ENCODE measurements at regions not wholly inside any gene's neighbourhood (a gene's known extent, or its start where the extent isn't known, plus 50 kb on each side); places are given as distances from the start of the nearest gene placed in this dataset.
"Not testable (repeated sequence)": the region's sequence is repeated elsewhere in the genome, so short reads cannot be mapped to it uniquely, and the experiment has no call there.

GRCh38 chr10:81662837-81663236, 212.2 kb upstream of the NRG3 start (continued):
- no peak for TF ChIP-seq FOXP4 (CRISPR knock-in tag; IDR thresholded peaks at IDR 0.05)
- TF ChIP-seq FOXA3 (CRISPR knock-in tag; IDR thresholded peaks at IDR 0.05) = no peak
- TF ChIP-seq ZNF441 (CRISPR knock-in tag; IDR thresholded peaks at IDR 0.05; ENCODE audit: borderline replicate concordance) = no peak
- TF ChIP-seq ZKSCAN8 (CRISPR knock-in tag; IDR thresholded peaks at IDR 0.05; ENCODE audit: borderline replicate concordance) = no peak
- no peak for TF ChIP-seq MTF1 (CRISPR knock-in tag; IDR thresholded peaks at IDR 0.05)
- TF ChIP-seq NR2F2 (IDR thresholded peaks at IDR 0.05; ENCODE audit: borderline replicate concordance, low read depth) = no peak
- TF ChIP-seq ZFYVE20 (CRISPR knock-in tag; IDR thresholded peaks at IDR 0.05; ENCODE audit: borderline replicate concordance, low read depth) = no peak
- TF ChIP-seq ZNF180 (CRISPR knock-in tag; IDR thresholded peaks at IDR 0.05; ENCODE audit: borderline replicate concordance, low read depth) = no peak
- TF ChIP-seq IRF2 (CRISPR knock-in tag; IDR thresholded peaks at IDR 0.05) = no peak
- no peak for TF ChIP-seq ZNF597 (CRISPR knock-in tag; IDR thresholded peaks at IDR 0.05)
- TF ChIP-seq ZSCAN20 (CRISPR knock-in tag; IDR thresholded peaks at IDR 0.05; ENCODE audit: borderline replicate concordance) = no peak

DNA sequence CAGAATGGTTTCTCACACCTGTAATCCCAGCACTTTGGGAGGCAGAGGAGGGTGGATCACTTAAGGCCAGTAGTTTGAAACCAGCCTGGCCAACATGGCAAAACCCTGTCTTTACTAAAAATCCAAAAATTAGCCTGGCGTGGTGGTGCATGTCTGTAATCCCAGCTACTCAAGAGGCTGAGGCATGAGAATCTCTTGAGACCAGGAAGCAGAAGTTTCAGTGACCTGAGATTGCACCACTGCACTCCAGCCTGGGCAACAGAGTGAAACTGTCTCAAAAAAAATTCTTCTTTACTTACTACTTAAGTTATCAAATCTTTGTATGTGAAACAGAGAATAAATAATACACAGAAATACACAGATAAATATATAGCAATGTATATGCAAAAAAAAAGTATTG, 210.2 kb upstream of the NRG3 start:
- POLR2A ChIA-PET; H3K27ac ChIP-seq (ENCODE audit: extremely low read length, insufficient read depth, low read length); BruUV-seq (replicated peaks); H4K20me1 ChIP-seq (ENCODE audit: insufficient read depth, low read length); H3K79me2 ChIP-seq (ENCODE audit: insufficient read depth, low read length); in situ Hi-C loops (cut with HindIII; ENCODE audit: extremely low pct_ligation_motif_present, low pct_unique_long_range_greater_than_20kb); H3K4me3 ChIP-seq (replicated peaks in 1 of 3; ENCODE audit: insufficient read depth in 1 of 3, low read depth in 2 of 3, low read length in 3 of 3); H3K36me3 ChIP-seq (replicated peaks in 1 of 2; ENCODE audit: control insufficient read depth in 1 of 2, insufficient read depth in 2 of 2, low read length in 2 of 2); H3K27me3 ChIP-seq (ENCODE audit: control insufficient read depth in 1 of 2, insufficient read depth in 2 of 2, low read length in 2 of 2); H3K4me2 ChIP-seq (ENCODE audit: low read depth, low read length); intact Hi-C loops (cut with micrococcal nuclease; ENCODE audit: unreplicated experiment); DNase-seq (ENCODE audit: low spot score); H3K4me1 ChIP-seq (ENCODE audit: insufficient read depth, low read length); H2AFZ ChIP-seq (ENCODE audit: low read length); ATAC-seq; FAIRE-seq; CTCF ChIA-PET (ENCODE audit: low intra/inter-chr PET ratio, low total read pairs); H3K9ac ChIP-seq (ENCODE audit: insufficient read depth, low read depth, low read length): not testable (repeated sequence)
- 0% methylated on average over 1 of the region's 1 CpG for WGBS (ENCODE audit: low lambda C conversion rate)
- H3K9me3 ChIP-seq (ENCODE audit: low read length) = peaks cover 95% of the 10 kb centered on the region

Data from HepG2 (cell line).